Tibial nerve (tissue), 3 donors: ENCODE measurements at regions not wholly inside any gene's neighbourhood (a gene's known extent, or its start where the extent isn't known, plus 50 kb on each side); places are given as distances from the start of the nearest gene placed in this dataset.
"Not testable (repeated sequence)": the region's sequence is repeated elsewhere in the genome, so short reads cannot be mapped to it uniquely, and the experiment has no call there.

Experiments
- POLR2A ChIP-seq, 2 donors: fragments of 450-650 bp; IDR thresholded peaks; one replicate each; pipeline ENCODE4 v1.6.1; 2017; ENCODE audit warnings: antibody characterized with exemption in 2 of 2, mild to moderate bottlenecking in 2 of 2, moderate library complexity in 2 of 2
- TF ChIP-seq, protein P1 (sequence below), 5 experiments: fragments of 200-600 bp in 3 of 5; fragments of 450-650 bp in 2 of 5; sonication (generic) in 3 of 5; IDR thresholded peaks; one replicate each; pipeline ENCODE4 v1.5.1; 2016 to 2019; ENCODE audit warnings: antibody characterized with exemption in 5 of 5, mild to moderate bottlenecking in 3 of 5, moderate library complexity in 2 of 5

DNA sequence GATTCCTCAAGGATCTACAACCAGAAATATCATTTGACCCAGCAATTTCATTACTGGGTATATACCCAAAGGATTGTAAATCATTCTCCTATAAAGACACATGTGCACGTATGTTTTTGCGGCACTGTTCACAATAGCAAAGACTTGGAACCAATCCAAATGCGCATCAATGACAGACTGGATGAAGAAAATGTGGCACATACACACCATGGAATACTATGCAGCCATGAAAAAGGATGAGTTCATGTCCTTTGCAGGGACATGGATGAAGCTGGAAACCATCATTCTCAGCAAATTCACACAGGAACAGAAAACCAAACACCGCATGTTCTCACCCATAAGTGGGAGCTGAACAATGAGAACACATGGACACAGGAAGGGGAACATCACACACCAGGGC is 119.5 kb upstream of the SHOX start:
- TF ChIP-seq, protein P1, sequence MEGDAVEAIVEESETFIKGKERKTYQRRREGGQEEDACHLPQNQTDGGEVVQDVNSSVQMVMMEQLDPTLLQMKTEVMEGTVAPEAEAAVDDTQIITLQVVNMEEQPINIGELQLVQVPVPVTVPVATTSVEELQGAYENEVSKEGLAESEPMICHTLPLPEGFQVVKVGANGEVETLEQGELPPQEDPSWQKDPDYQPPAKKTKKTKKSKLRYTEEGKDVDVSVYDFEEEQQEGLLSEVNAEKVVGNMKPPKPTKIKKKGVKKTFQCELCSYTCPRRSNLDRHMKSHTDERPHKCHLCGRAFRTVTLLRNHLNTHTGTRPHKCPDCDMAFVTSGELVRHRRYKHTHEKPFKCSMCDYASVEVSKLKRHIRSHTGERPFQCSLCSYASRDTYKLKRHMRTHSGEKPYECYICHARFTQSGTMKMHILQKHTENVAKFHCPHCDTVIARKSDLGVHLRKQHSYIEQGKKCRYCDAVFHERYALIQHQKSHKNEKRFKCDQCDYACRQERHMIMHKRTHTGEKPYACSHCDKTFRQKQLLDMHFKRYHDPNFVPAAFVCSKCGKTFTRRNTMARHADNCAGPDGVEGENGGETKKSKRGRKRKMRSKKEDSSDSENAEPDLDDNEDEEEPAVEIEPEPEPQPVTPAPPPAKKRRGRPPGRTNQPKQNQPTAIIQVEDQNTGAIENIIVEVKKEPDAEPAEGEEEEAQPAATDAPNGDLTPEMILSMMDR (IDR thresholded peaks at IDR 0.05): not testable (repeated sequence)
- not testable (repeated sequence) for TF ChIP-seq POLR2A (IDR thresholded peaks at IDR 0.05)
